ENCODE measurements at regions not wholly inside any gene's neighbourhood (a gene's known extent, or its start where the extent isn't known, plus 50 kb on each side); places are given as distances from the start of the nearest gene placed in this dataset.

GRCh38 chr12:107978201-107978600, 150.9 kb upstream of the WSCD2 start:
- no peak for DNase-seq (ENCODE audit: low spot score)

GRCh38 chr12:107978641-107979040, 150.4 kb upstream of the WSCD2 start:
- DNase-seq (ENCODE audit: low spot score): no peak

- no peak for DNase-seq (ENCODE audit: low spot score)
Observed at GRCh38 chr12:107983756-107984472, 145.2 kb upstream of the WSCD2 start.

GRCh38 chr12:107984973-107985372, 144.1 kb upstream of the WSCD2 start:
- no peak for DNase-seq (ENCODE audit: low spot score)

- DNase-seq (ENCODE audit: low spot score): no peak
Observed at GRCh38 chr12:107986183-107986582, 142.9 kb upstream of the WSCD2 start.

GRCh38 chr12:107990325-107990724, 138.8 kb upstream of the WSCD2 start:
- no peak for DNase-seq (ENCODE audit: low spot score)

GRCh38 chr12:107992029-107992428, 137.1 kb upstream of the WSCD2 start:
- DNase-seq (ENCODE audit: low spot score): no peak

- DNase-seq (ENCODE audit: low spot score): peak; percentile 20
Observed at GRCh38 chr12:107992870-107993451, 136.1 kb upstream of the WSCD2 start.

- DNase-seq (ENCODE audit: low spot score): no peak
Observed at GRCh38 chr12:107998863-107999262, 130.2 kb upstream of the WSCD2 start.

GRCh38 chr12:108000111-108000510, 129.0 kb upstream of the WSCD2 start:
- DNase-seq (ENCODE audit: low spot score): no peak

GRCh38 chr12:108004319-108004718, 124.8 kb upstream of the WSCD2 start:
- DNase-seq (ENCODE audit: low spot score): no peak

GRCh38 chr12:108008163-108008905, 120.8 kb upstream of the WSCD2 start:
- no peak for DNase-seq (ENCODE audit: low spot score)

GRCh38 chr12:108009442-108010070, 119.5 kb upstream of the WSCD2 start:
- DNase-seq (ENCODE audit: low spot score): no peak

GRCh38 chr12:108016022-108016564, 113.0 kb upstream of the WSCD2 start:
- DNase-seq (ENCODE audit: low spot score): no peak

GRCh38 chr12:108017472-108018057, 111.5 kb upstream of the WSCD2 start:
- DNase-seq (ENCODE audit: low spot score): no peak

GRCh38 chr12:108019862-108020261, 109.2 kb upstream of the WSCD2 start:
- no peak for DNase-seq (ENCODE audit: low spot score)

GRCh38 chr12:108021141-108021540, 107.9 kb upstream of the WSCD2 start:
- DNase-seq (ENCODE audit: low spot score): no peak

- no peak for DNase-seq (ENCODE audit: low spot score)
Observed at GRCh38 chr12:108021949-108022522, 107.1 kb upstream of the WSCD2 start.

GRCh38 chr12:108029051-108029835, 99.8 kb upstream of the WSCD2 start:
- no peak for DNase-seq (ENCODE audit: low spot score)

GRCh38 chr12:108033090-108033489, 96.0 kb upstream of the WSCD2 start:
- DNase-seq (ENCODE audit: low spot score): no peak

- DNase-seq (ENCODE audit: low spot score): no peak
Observed at GRCh38 chr12:108035372-108035771, 93.7 kb upstream of the WSCD2 start.

All from AG08396 (cell line).